GM19239 (cell line): ENCODE measurements at regions not wholly inside any gene's neighbourhood (a gene's known extent, or its start where the extent isn't known, plus 50 kb on each side); places are given as distances from the start of the nearest gene placed in this dataset.

Experiments used
- DNase-seq: peaks from one replicate; pipeline ENCODE4 v3.0.0; 2011; ENCODE audit warnings: low spot score; ENCODE audit not compliant: insufficient read length
- FAIRE-seq: peaks from 2 replicates; lab custom pipeline; 2011; peaks lifted over from hg19 to GRCh38; lab: Jason Lieb, UNC

DNA sequence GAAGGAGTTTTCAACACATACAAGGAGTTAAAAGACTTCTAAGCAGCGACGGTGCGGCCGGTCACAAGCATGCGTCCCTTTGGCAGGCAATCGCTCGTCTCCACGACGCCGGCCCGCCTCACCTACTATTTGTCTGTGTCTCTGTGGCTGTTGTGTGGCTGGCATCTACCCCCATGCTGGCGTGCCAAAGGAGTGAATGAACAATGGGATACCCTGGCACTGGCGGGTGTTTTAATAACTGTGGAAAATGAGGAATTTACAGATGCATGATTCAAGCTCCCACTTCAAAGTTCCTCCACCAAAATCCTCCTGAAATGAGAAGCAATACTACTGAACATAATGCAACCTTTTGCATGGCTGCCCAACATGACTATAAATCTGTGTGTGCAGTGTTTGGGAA, 176.6 kb downstream of the KLF5 start:
- no peak for DNase-seq
- no peak for FAIRE-seq

DNA sequence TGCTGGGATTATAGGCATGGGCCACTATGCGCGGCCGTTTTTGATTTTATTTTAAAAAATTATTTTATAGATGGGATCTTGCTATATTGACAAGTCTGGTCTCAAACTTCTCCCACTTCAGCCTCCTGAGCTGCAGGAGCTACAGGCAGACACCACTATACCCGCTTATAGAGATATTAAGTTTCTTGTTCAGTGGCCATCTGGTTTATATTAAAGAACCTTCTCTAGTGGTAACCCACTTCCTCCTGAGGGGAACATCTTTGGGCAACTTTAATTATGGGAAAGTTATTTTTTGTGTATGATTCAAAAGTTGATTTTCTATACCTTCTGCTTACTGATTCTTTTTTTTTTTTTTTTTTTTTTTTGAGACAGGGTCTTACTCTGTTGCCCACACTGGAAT, 172.7 kb downstream of the KLF5 start:
- FAIRE-seq (no peak), DNase-seq (no peak)

DNA sequence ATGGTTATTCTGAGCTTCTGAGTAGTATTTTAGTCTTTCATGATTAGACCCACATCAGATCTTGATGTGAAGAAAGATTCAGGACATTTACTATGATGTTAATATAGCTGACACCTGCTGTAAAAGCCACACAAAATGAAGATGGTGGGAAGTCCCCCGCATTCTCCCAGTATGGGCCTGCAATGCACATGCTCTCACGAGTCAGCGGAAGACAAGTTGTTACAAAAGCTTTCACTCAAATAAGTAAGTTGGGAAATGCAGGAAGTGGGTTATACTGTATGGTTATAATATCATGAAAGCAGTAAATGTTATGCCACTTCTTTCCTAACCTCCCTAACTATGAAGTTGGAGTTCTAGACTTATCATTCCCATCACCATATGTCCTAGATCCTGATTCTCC, 171.9 kb downstream of the KLF5 start:
- FAIRE-seq (no peak), DNase-seq (no peak)

DNA sequence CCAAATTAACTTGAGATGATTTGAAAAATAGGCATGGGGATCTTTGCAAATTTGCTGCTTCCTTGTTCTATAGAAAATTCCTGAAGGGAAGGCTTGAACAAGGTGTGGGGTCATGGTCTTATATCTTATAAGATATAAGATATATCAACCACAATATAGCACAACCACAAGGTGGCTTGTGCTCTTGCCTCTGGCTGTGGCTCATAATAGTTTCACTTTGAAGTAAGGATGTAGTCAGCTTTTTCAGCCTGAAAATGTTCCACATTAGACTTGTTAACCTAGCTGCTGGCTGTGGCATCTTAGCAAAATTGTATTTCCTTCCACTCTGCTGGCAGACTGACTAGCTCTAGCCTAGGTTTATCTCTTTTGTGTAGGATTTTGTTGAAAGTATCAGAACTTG, 169.7 kb downstream of the KLF5 start:
- FAIRE-seq (no peak), DNase-seq (no peak)

DNA sequence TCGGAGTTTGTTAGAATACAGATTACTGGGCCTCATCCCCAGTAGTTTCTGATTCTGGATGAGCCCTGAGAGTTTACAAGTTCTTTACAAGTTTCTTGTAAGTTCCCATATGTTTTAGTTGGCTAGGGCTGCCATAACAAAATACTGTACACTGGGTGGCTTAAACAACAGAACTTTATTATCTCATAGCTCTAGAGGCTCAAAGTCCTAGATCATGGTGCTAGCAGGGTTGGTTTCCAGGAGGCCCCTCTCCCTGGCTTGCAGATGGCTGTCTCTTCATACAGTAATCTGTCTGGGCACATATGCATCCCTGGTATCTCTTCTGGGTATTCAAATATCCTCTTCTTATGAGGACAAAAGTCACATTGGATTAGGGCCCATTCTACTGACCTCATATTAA, 167.2 kb downstream of the KLF5 start:
- FAIRE-seq (no peak), DNase-seq (no peak)

DNA sequence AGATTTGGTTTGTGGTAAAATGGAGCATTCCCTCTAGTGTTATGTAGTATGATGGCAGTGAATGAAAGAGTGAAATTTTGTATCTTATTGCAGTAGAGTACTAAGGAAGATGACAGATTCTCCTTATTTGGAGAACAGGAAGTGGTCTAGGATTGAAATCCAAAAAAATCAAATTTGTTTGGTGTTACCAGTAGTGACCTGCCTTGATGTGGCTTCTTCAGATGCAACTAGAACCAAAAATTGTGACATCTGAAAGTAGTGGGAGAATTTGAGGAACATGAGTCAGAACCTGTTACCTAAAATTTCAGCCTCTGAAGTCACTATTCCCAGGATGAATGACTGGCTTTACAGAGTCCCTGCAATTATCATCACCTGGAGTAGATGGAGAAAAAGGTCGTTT, 165.9 kb downstream of the KLF5 start:
- no peak for DNase-seq

DNA sequence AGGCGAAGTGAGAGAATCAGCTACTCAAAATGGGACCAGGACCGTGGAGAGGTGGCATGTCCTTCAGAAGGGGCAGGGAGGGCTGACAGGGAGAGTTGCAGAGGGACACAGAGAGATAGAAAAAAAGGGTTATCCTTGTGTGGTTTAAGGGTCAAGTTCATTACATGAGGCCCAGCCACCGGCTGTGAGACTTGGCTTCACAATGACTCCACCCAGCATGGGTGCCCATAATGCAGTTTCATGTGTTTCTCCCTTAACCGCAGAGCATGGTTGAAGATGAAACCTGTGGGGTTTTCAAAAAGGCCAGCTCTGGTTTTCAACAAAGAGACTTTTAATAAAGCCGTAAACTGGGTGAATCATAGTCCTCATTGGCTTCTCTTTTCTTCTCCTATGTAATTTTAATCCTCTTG, 164.6 kb downstream of the KLF5 start:
- peak; percentile 40 for FAIRE-seq
- DNase-seq, result peak; percentile 6

More for the DNA sequence above, 165.9 kb downstream of the KLF5 start:
- FAIRE-seq, result no peak

DNA sequence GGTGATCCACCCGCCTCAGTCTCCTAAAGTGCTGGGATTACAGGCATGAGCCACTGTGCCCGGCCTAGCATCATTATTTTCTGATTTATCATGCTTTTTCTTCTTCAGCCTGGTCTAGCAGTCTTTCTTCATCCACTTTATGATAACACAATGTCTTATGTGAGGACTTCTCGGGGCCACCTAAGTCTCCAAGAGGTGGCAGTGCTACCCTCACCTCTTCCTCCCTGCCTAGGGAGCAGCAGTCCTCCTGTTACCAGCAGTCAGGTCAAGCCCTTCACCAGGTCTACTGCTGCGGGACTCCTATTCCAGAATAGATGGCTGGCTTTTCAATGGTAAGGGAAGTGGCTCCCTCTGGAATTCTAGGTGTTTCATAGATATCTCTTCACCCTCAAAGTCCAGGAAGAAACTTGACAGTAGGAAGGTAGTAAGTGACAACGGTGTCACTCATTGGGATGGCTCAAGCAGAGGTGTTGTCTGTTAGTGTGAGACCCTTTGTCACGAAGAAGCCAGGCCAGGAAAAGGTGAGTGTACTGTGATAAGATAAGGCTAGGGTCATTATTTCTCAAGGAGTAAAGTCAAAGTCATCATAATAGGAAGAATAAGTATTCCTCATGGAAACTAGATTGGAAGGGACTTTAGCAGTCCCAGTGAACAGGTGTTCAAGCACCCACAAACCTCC, 164.0 kb downstream of the KLF5 start:
- no peak for FAIRE-seq
- DNase-seq, result no peak

DNA sequence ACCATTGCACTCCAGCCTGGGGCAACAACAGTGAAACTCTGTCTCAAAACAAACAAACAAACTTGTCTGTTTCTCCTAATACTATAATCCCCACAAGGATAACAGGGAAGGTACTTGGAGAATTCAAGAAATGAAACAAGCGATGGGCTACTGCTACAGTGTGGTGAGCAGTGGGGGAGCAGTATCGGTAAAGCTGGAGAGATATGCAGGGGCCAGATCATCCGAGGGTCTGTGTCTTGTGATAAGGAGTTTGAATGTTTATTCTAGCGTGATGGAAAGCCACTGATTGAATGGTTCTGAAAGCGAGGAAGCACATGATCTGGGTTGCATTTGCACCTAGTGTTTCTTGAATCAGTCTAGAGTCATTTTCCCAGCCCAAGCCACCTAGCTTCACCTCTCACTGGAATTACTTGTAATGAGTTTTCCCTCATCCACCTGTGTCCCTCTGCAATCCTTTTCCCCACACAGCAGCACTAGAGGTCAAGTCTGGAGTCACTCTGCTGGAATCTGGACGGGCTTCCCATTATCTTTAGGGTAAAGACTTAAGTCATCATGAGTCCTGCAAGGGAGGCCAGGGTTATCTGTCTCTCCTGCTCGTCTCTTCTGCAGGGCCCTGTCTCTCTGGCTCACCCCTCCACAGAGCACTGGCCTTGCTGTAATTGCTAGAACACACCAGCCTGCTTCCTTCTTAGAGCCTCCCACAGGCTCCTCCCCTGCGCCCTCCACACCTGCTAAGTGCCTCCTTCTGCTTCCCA, 162.3 kb downstream of the KLF5 start:
- FAIRE-seq (no peak), DNase-seq (no peak)

DNA sequence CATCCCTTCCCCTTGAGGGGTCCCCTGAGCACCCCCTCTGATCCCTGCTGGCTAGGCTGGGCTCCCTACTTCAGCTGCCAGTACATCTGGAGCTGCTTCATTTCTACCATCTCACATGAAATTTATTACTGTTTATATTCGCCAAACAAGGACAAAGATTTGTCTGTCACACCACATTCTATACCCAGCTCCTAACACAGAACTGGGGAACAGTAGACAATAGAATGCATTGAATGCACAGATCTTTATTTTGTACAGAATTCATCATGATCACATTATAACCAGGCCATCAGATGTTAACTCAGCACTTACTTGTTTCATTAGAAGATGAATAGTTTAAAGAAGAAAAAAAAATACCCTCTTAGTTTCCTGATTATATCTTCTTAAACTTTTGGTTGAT, 159.4 kb downstream of the KLF5 start:
- FAIRE-seq (no peak), DNase-seq (no peak)

DNA sequence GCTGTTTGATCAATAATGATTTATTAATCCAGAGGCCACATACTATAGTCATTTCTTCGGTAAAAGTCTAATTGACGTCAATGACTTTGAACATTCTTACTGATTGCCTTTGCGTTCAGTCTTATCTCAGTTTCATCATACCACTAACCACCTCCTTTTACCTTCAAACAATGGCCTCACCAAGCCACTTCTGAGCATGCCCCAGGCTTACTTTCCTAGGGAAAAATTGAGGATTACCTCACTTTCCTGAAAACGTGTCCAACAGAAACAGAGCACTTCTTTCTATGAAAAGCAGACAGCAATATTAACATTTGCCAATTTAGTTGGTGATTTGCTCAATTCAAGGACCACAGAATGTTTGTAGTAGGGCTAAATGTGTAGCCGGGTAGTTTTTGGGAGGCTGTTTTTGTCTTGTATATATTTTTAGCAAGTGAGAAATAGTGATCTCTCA, 157.6 kb downstream of the KLF5 start:
- FAIRE-seq, result no peak
- DNase-seq, result no peak

DNA sequence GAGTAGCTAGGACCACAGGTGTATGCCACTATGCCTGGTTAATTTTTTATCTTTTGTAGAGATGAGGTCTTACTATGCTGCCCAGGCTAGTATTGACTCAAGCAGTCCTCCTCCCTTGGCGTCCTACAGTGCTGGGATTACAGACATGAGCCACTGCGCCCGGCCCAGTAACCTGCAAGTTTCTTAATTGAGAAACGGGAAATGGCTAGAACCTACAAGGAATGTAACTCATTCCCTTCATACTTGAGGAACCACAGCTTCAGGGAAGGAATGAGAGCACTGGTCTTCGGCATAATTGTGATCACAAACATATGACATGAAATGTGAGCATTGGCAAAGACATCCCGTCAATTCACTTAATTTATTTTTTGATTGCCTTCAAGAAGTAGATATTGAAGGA, 157.0 kb downstream of the KLF5 start:
- no peak for DNase-seq
- no peak for FAIRE-seq

DNA sequence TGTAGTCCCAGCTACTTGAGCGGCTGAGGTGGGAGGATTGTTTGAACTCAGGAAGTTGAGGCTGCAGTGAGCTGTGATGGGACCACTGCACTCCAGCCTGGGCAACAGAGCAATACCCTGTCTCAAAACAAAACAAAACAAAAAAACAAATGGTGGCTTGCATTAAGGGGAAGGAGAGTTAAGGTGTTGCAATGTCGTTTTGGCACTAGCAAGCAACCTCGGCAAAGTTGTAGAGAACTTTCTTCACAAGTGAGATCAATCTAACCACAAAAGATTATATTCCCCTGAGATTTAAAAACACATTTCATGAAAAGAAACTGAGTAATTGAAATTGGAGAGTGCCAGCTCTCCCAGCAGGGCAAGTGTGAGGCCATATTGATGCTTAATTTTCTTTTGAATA, 153.7 kb downstream of the KLF5 start:
- DNase-seq (no peak), FAIRE-seq (no peak)

DNA sequence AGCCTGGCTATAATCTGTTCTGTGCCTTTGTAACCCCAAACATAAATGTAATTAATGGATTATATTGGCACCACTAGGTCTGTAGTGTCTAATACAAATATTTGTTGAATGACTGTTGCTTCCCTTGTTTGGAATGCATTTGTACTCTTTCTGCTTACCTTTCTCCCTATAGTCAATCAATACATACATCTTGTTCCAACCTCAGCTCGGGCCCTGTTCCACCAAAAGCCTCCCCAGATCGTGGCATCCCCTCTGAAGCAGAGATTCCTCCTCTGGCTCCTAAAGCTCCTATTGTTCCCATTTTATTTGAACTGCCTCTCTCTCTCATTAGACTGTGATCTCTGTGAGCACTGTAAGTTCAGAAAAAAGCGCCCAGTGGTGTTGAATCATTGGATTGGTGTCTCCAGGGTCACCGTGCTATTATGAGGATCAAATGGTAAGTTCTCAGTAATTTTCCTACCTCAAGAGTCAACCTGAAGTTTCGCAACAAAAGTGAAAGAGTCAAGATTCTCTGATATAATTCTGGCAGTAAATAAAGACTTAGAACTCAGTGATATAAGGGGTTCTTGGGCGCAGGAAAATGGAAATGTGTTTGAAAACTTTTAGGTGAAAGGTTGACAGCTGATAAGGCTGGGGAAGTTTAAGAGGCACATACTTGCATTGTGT, 151.5 kb downstream of the KLF5 start:
- DNase-seq (no peak), FAIRE-seq (no peak)

DNA sequence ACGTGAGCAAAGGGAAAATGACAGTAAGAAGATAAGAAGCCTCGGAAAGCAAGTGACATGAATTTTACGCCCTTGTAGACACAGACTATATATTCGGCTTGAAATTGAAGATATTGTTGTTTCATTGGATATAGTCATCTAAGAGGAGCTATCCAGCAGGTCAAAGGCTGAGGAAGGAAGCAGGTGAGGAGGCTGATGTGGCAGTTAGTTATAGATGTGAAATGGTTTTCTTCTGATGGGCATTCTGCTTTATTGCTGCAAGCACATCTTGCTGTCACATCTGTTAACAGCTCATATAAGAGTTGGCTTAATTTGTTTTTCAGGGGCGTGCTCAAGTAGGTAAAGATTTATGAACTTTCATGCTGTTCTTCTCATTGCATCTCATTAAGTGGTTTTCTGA, 146.1 kb downstream of the KLF5 start:
- FAIRE-seq, result no peak
- DNase-seq, result no peak

DNA sequence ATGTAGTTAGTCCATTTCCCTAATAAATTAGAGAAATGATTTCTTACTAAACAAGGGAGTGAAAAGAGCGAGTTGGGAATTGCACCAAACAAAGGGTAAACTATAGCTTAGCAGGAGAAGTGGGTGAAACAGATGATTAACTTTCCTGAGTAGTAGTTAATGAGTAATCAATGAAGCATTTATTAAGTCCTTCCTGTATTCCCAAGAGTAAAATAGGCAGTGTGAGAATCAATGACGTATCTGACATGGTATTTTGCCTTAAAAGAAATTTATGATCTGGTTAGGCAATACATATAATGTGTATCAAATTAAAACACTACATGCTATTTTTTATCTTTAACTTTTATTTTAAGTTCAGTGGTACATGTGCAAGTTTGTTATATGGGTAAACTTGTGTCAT, 142.8 kb downstream of the KLF5 start:
- DNase-seq (no peak), FAIRE-seq (no peak)

DNA sequence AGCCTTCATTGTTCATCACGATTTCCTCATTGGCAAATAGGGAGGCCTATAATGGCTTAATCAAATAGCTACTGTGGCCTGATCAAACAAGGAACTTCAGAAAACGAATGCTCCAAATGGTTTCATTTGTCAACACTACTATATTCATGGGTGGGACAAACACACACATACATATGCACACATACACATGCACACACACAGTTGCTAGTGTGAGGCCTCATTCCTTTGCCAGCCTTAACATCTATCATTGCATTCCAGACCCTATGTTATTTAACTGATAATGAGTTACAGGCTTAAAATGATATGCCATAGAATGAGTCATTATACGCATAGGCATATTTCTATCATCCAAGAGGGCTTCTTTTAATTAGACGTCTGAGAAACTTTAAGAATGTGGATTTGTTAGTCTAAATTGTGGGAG, 140.2 kb downstream of the KLF5 start:
- no peak for DNase-seq
- FAIRE-seq, result no peak

DNA sequence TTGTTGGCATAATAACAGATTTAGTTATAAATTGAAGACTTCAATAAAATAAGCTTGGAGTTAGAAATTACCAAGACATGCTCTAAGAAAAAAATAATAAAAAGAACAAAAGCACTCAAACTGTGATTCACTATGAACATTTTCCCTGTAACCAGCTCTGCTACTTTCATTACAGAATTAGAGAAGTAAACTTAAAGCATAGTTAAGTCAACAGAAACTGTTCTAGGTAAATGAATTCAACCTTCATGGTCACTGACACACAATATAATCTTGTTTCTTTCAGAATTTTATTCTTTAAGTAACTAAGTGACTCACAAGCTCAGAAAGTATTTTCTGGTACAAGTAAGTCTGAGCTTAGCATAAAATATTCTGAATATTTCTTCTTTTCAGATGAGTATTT, 136.3 kb downstream of the KLF5 start:
- no peak for FAIRE-seq

DNA sequence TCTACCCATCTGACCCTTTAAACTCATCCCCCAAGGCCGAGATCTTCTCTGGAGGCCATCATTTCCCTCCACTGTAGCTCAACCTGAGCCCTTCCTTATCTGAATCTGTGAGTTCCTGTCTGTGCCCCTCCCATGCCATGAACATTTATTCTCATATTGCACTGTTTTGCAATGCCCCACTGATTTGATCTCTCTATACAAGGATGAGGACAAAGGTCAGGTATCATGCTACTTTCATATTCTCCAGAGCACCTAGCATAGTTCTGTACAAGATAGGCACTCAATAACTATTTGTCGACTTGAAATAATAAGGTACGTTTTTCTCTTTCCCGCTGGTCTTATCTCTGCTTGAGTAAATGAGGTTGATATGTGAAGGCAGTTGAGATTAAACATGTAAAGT, 135.5 kb downstream of the KLF5 start:
- FAIRE-seq (no peak), DNase-seq (no peak)

More for the DNA sequence above, 136.3 kb downstream of the KLF5 start:
- no peak for DNase-seq

DNA sequence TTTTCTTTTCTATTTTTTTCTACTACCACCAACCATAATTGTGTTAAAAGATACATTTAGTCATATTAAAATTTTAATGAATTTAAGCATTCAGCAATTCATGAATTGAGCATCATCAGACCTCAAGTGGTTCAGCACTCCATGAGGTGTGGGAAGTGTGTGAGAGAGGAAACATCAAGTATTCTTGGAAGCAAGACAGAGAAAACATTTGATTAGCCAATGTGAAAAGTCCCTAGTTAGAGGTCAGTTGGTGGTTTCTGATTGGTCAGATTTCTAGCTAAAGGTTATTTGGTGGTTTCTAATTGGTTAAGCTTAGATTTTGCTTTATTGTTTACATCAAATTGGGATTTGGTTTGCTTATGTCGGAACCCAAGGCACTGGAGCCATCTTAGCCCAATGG, 134.7 kb downstream of the KLF5 start:
- no peak for DNase-seq

DNA sequence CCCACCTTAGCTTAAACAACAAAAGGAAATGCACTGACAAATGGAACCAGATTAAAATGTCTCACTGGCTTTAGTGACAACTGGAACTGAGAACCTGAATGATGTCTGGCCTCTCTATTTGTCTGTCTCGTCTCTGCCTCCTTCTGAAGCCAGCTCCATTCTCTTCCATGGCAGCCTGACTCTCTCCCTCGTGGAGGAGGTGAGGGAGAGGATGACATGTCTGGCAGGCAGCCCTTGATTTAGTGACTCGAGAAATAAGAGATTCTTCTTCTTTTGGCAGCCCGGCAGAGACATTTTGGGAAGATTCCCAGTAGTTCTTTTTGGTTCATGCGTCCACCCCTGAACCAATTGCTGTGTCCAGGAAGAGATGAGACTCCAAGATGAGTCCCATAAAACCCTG, 131.7 kb downstream of the KLF5 start:
- FAIRE-seq, result no peak

More for the DNA sequence above, 134.7 kb downstream of the KLF5 start:
- no peak for FAIRE-seq

More for the DNA sequence above, 131.7 kb downstream of the KLF5 start:
- no peak for DNase-seq
